NCI-H146 treated with DMSO at 0.1 percent for 48 hours (cell line): ENCODE measurements at regions not wholly inside any gene's neighbourhood (a gene's known extent, or its start where the extent isn't known, plus 50 kb on each side); places are given as distances from the start of the nearest gene placed in this dataset.

ENCODE experiments used
- DNase-seq: peaks from one replicate; lab custom pipeline; 2025; ENCODE audit not compliant: unreplicated experiment; lab: John Stamatoyannopoulos, UW

- DNase-seq: no peak
These were observed 93.0 kb upstream of the DUSP10 start for GRCh38 chr1:221834698-221835513.

GRCh38 chr1:221832617-221833016 lies 90.7 kb upstream of the DUSP10 start:
- no peak for DNase-seq

GRCh38 chr1:221832151-221832550 lies 90.3 kb upstream of the DUSP10 start:
- no peak for DNase-seq

GRCh38 chr1:221829327-221830015 lies 87.6 kb upstream of the DUSP10 start:
- DNase-seq: no peak

GRCh38 chr1:221827307-221827642 lies 85.4 kb upstream of the DUSP10 start:
- DNase-seq: no peak

- no peak for DNase-seq
These were observed 83.0 kb upstream of the DUSP10 start for GRCh38 chr1:221824909-221825308.

GRCh38 chr1:221824025-221824424 lies 82.1 kb upstream of the DUSP10 start:
- no peak for DNase-seq

GRCh38 chr1:221823561-221823960 lies 81.7 kb upstream of the DUSP10 start:
- no peak for DNase-seq

GRCh38 chr1:221823149-221823548 lies 81.3 kb upstream of the DUSP10 start:
- no peak for DNase-seq

GRCh38 chr1:221822591-221822990 lies 80.7 kb upstream of the DUSP10 start:
- no peak for DNase-seq

GRCh38 chr1:221816899-221817298 lies 75.0 kb upstream of the DUSP10 start:
- DNase-seq: no peak

GRCh38 chr1:221815660-221816059 lies 73.8 kb upstream of the DUSP10 start:
- DNase-seq: no peak

- DNase-seq: no peak
These were observed 72.0 kb upstream of the DUSP10 start for GRCh38 chr1:221813887-221814286.

GRCh38 chr1:221812905-221813597 lies 71.2 kb upstream of the DUSP10 start:
- DNase-seq: no peak

- DNase-seq: no peak
These were observed 70.3 kb upstream of the DUSP10 start for GRCh38 chr1:221812088-221812752.

- DNase-seq: no peak
These were observed 68.5 kb upstream of the DUSP10 start for GRCh38 chr1:221810406-221810805.

- DNase-seq: no peak
These were observed 67.5 kb upstream of the DUSP10 start for GRCh38 chr1:221809091-221810029.

GRCh38 chr1:221806984-221807383 lies 65.1 kb upstream of the DUSP10 start:
- no peak for DNase-seq

GRCh38 chr1:221806236-221806635 lies 64.3 kb upstream of the DUSP10 start:
- DNase-seq: no peak

GRCh38 chr1:221805121-221805520 lies 63.2 kb upstream of the DUSP10 start:
- DNase-seq: no peak
